Astrocyte (in vitro differentiated cells and primary cell): ENCODE measurements at regions not wholly inside any gene's neighbourhood (a gene's known extent, or its start where the extent isn't known, plus 50 kb on each side); places are given as distances from the start of the nearest gene placed in this dataset.
"Not testable (repeated sequence)": the region's sequence is repeated elsewhere in the genome, so short reads cannot be mapped to it uniquely, and the experiment has no call there.

ENCODE experiments used
- DNase-seq: peaks from one replicate; pipeline ENCODE4 v3.0.0-alpha.2; 2010; ENCODE audit warnings: low read depth
- FAIRE-seq: peaks from 2 replicates; lab custom pipeline; 2011; peaks lifted over from hg19 to GRCh38; lab: Jason Lieb, UNC
- H2AFZ ChIP-seq: 2 replicates; pipeline ENCODE4 v1.6.0; 2012; ENCODE audit warnings: low read depth, low read length, inconsistent platforms
- H3K27ac ChIP-seq: 2 replicates; pipeline ENCODE4 v1.5.1; 2011; ENCODE audit warnings: low read depth, low read length, inconsistent platforms
- H3K27me3 ChIP-seq: 2 replicates; pipeline ENCODE4 v1.6.0; 2011; ENCODE audit warnings: low read length, inconsistent platforms; ENCODE audit not compliant: insufficient read depth
- H3K36me3 ChIP-seq: 2 replicates; pipeline ENCODE4 v1.5.1; 2011; ENCODE audit warnings: low read length, inconsistent platforms; ENCODE audit not compliant: insufficient read depth
- H3K4me1 ChIP-seq: 2 replicates; pipeline ENCODE4 v1.5.1; 2011; ENCODE audit warnings: low read length, inconsistent platforms; ENCODE audit not compliant: insufficient read depth
- H3K4me2 ChIP-seq: 2 replicates; pipeline ENCODE4 v1.6.0; 2012; ENCODE audit warnings: low read length, inconsistent platforms
- H3K4me3 ChIP-seq: 2 replicates; pipeline ENCODE4 v1.5.1; 2011; ENCODE audit warnings: low read depth, mild to moderate bottlenecking, low read length, inconsistent platforms; ENCODE audit not compliant: insufficient read depth
- H3K79me2 ChIP-seq: 2 replicates; pipeline ENCODE4 v1.6.0; 2012; ENCODE audit warnings: mild to moderate bottlenecking, low read length, inconsistent platforms; ENCODE audit not compliant: insufficient read depth
- H3K9ac ChIP-seq: 2 replicates; pipeline ENCODE4 v1.6.0; 2012; ENCODE audit warnings: mild to moderate bottlenecking, low read length, inconsistent platforms
- H3K9me3 ChIP-seq: 2 replicates; pipeline ENCODE4 v1.5.1; 2012; ENCODE audit warnings: low read depth, mild to moderate bottlenecking, low read length, inconsistent platforms; ENCODE audit not compliant: insufficient read depth
- H4K20me1 ChIP-seq: 2 replicates; pipeline ENCODE4 v1.6.0; 2012; ENCODE audit warnings: low read length, inconsistent platforms; ENCODE audit not compliant: insufficient read depth
- H3K27ac Mint-ChIP-seq: one replicate; pipeline ENCODE4 v1.8.0; 2021; ENCODE audit warnings: mild to moderate bottlenecking, mixed read lengths; ENCODE audit not compliant: unreplicated experiment
- H3K27me3 Mint-ChIP-seq: one replicate; pipeline ENCODE4 v1.8.0; 2021; ENCODE audit warnings: low read depth, mixed read lengths; ENCODE audit not compliant: unreplicated experiment
- H3K36me3 Mint-ChIP-seq: one replicate; pipeline ENCODE4 v1.8.0; 2021; ENCODE audit warnings: low read depth, mixed read lengths; ENCODE audit not compliant: unreplicated experiment
- H3K4me1 Mint-ChIP-seq: one replicate; pipeline ENCODE4 v1.8.0; 2021; ENCODE audit warnings: low read depth, mixed read lengths; ENCODE audit not compliant: unreplicated experiment
- H3K4me3 Mint-ChIP-seq: one replicate; pipeline ENCODE4 v1.8.0; 2021; ENCODE audit warnings: mild to moderate bottlenecking, moderate library complexity, mixed read lengths; ENCODE audit not compliant: unreplicated experiment
- H3K9me3 Mint-ChIP-seq: one replicate; pipeline ENCODE4 v1.8.0; 2021; ENCODE audit warnings: mild to moderate bottlenecking, mixed read lengths; ENCODE audit not compliant: unreplicated experiment
- CTCF ChIP-seq: IDR thresholded peaks from 2 replicates; pipeline ENCODE4 v1.5.1; 2011; ENCODE audit warnings: low read depth, mild to moderate bottlenecking, inconsistent platforms, low read length, moderate library complexity; ENCODE audit not compliant: insufficient read depth
- EZH2 ChIP-seq: IDR thresholded peaks from 2 replicates; pipeline ENCODE4 v1.6.1; 2012; ENCODE audit warnings: mild to moderate bottlenecking, low read length, inconsistent platforms; ENCODE audit not compliant: insufficient read depth

GRCh38 chr16:13631916-13632315 is 288.0 kb upstream of the ERCC4 start:
- no peak overlapping the region for H2AFZ ChIP-seq
- TF ChIP-seq CTCF (no peak), EZH2 (no peak)
- no peaks in the 10 kb centered on the region for H3K4me1 ChIP-seq
- no peak for DNase-seq
- no peak overlapping the region for H3K27ac Mint-ChIP-seq
- no peak overlapping the region for H3K4me3 Mint-ChIP-seq
- H3K9me3 ChIP-seq: peaks cover 2% of the 10 kb centered on the region
- H3K79me2 ChIP-seq: no peaks in the 10 kb centered on the region
- H3K4me3 ChIP-seq: no peak overlapping the region
- no peaks in the 10 kb centered on the region for H3K36me3 Mint-ChIP-seq
- H3K4me1 Mint-ChIP-seq: no peaks in the 10 kb centered on the region
- H3K9ac ChIP-seq: no peak overlapping the region
- H3K27me3 ChIP-seq: no peaks in the 10 kb centered on the region
- H3K36me3 ChIP-seq: no peaks in the 10 kb centered on the region
- no peak overlapping the region for H3K27ac ChIP-seq
- FAIRE-seq: no peak
- no peaks in the 10 kb centered on the region for H4K20me1 ChIP-seq
- no peak overlapping the region for H3K4me2 ChIP-seq
- peaks cover 3% of the 10 kb centered on the region for H3K9me3 Mint-ChIP-seq
- no peaks in the 10 kb centered on the region for H3K27me3 Mint-ChIP-seq

GRCh38 chr16:13632504-13632903 is 287.4 kb upstream of the ERCC4 start:
- H3K36me3 Mint-ChIP-seq, H3K9me3 ChIP-seq, H4K20me1 ChIP-seq, H3K4me1 Mint-ChIP-seq, H3K79me2 ChIP-seq, H3K27ac ChIP-seq, H3K4me2 ChIP-seq, H3K4me3 Mint-ChIP-seq, H3K9ac ChIP-seq, H3K9me3 Mint-ChIP-seq, H3K36me3 ChIP-seq, H3K27me3 Mint-ChIP-seq, H2AFZ ChIP-seq, H3K27me3 ChIP-seq, H3K4me3 ChIP-seq, H3K27ac Mint-ChIP-seq, DNase-seq, FAIRE-seq, H3K4me1 ChIP-seq: not testable (repeated sequence)

GRCh38 chr16:13633391-13633861 is 286.5 kb upstream of the ERCC4 start:
- H3K36me3 Mint-ChIP-seq: no peaks in the 10 kb centered on the region
- H3K4me3 Mint-ChIP-seq: no peak overlapping the region
- Histone ChIP-seq H3K27me3 (no peaks in the 10 kb centered on the region), H3K4me1 (no peaks in the 10 kb centered on the region), H3K9ac (no peak overlapping the region), H2AFZ (no peak overlapping the region), H3K4me2 (no peak overlapping the region), H3K9me3 (peaks cover 2% of the 10 kb centered on the region), H3K27ac (no peak overlapping the region), H3K36me3 (no peaks in the 10 kb centered on the region), H3K4me3 (no peak overlapping the region), H3K79me2 (no peaks in the 10 kb centered on the region), H4K20me1 (no peaks in the 10 kb centered on the region)
- TF ChIP-seq EZH2: no peak
- no peak for TF ChIP-seq CTCF
- H3K27ac Mint-ChIP-seq: no peak overlapping the region
- H3K4me1 Mint-ChIP-seq: no peaks in the 10 kb centered on the region
- FAIRE-seq: no peak
- H3K9me3 Mint-ChIP-seq: peaks cover 3% of the 10 kb centered on the region
- DNase-seq: no peak
- H3K27me3 Mint-ChIP-seq: no peaks in the 10 kb centered on the region
